ENCODE measurements at regions not wholly inside any gene's neighbourhood (a gene's known extent, or its start where the extent isn't known, plus 50 kb on each side); places are given as distances from the start of the nearest gene placed in this dataset.

DNA sequence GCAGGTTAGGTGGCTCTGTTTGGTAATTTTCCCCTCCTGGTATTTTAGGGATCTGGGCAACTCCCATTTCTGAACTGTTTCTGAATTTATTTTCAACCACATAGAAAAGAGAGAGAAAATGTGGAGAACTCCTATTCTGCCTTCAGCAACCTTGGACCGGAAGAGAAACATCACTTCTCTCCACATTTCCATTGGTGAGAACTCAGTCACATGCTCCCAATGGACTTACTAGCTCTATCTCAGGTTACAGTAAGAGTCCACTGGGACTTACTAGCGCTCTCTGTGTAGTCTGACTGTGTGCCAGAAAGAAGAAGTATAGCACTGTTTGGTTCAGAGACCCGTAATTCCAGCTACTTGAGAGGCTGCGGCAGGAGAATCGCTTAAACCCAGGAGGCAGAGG, 383.2 kb downstream of the DUSP6 start:
- DNase-seq (ENCODE audit: low spot score) = no peak
- ChIA-PET POLR2A (ENCODE audit: low non-redundant PET) (no interaction called here), CTCF (no interaction called here)
- TF ChIP-seq CTCF (conservative IDR thresholded peaks at IDR 0.05; ENCODE audit: low read depth) = no peak
- no peak overlapping the region for H3K27ac ChIP-seq

GRCh38 chr12:88960213-88960878, 380.1 kb upstream of the KITLG start:
- POLR2A ChIA-PET (ENCODE audit: low non-redundant PET) = no interaction called here
- no peak for DNase-seq (ENCODE audit: low spot score)
- TF ChIP-seq CTCF (conservative IDR thresholded peaks at IDR 0.05; ENCODE audit: low read depth) = no peak
- CTCF ChIA-PET = interaction anchor here (1.1 kb wide), 1 partner anchor 773 kb away, joined by 3 read pairs; no protein-coding TSS in a partner anchor
- no peak overlapping the region for H3K27ac ChIP-seq

- DNase-seq (ENCODE audit: low spot score) = no peak
- TF ChIP-seq CTCF (conservative IDR thresholded peaks at IDR 0.05; ENCODE audit: low read depth) = no peak
- ChIA-PET CTCF (interaction anchor here (0.7 kb wide), 1 partner anchor 67 kb away, joined by 5 read pairs; no protein-coding TSS in a partner anchor), POLR2A (ENCODE audit: low non-redundant PET) (no interaction called here)
- no peak overlapping the region for H3K27ac ChIP-seq
These were observed 378.7 kb upstream of the KITLG start for GRCh38 chr12:88958946-88959345.

GRCh38 chr12:88958153-88958552, 377.9 kb upstream of the KITLG start:
- no peak for DNase-seq (ENCODE audit: low spot score)
- ChIA-PET CTCF (interaction anchor here (0.7 kb wide), 1 partner anchor 67 kb away, joined by 5 read pairs; no protein-coding TSS in a partner anchor), POLR2A (ENCODE audit: low non-redundant PET) (no interaction called here)
- no peak for TF ChIP-seq CTCF (conservative IDR thresholded peaks at IDR 0.05; ENCODE audit: low read depth)
- no peak overlapping the region for H3K27ac ChIP-seq

GRCh38 chr12:88957358-88957757, 377.1 kb upstream of the KITLG start:
- CTCF ChIA-PET = interaction anchor here (0.7 kb wide), 1 partner anchor 19 kb away, joined by 3 read pairs; no protein-coding TSS in a partner anchor
- no peak overlapping the region for H3K27ac ChIP-seq
- no peak for TF ChIP-seq CTCF (conservative IDR thresholded peaks at IDR 0.05; ENCODE audit: low read depth)
- DNase-seq (ENCODE audit: low spot score) = no peak
- POLR2A ChIA-PET (ENCODE audit: low non-redundant PET) = no interaction called here

GRCh38 chr12:88955531-88955930, 375.3 kb upstream of the KITLG start:
- POLR2A ChIA-PET (ENCODE audit: low non-redundant PET) = no interaction called here

More at GRCh38 chr12:88955531-88955930, 375.3 kb upstream of the KITLG start:
- no peak for DNase-seq (ENCODE audit: low spot score)
- CTCF ChIA-PET = no interaction called here
- H3K27ac ChIP-seq = no peak overlapping the region
- TF ChIP-seq CTCF (conservative IDR thresholded peaks at IDR 0.05; ENCODE audit: low read depth) = no peak
